Right hindlimb (tissue), 1 donor: ENCODE measurements at regions not wholly inside any gene's neighbourhood (a gene's known extent, or its start where the extent isn't known, plus 50 kb on each side); places are given as distances from the start of the nearest gene placed in this dataset.
A peak's percentile ranks its signal among the peaks of the same experiment; 100 is the strongest.

ENCODE experiments used
- DNase-seq: peaks from one replicate; pipeline ENCODE4 v3.0.0-alpha.2; 2018

GRCh38 chr10:128286762-128287500 lies 160.7 kb upstream of the MKI67 start:
- no peak for DNase-seq

- no peak for DNase-seq
Observed at GRCh38 chr10:128287921-128288320, 161.7 kb upstream of the MKI67 start.

DNA sequence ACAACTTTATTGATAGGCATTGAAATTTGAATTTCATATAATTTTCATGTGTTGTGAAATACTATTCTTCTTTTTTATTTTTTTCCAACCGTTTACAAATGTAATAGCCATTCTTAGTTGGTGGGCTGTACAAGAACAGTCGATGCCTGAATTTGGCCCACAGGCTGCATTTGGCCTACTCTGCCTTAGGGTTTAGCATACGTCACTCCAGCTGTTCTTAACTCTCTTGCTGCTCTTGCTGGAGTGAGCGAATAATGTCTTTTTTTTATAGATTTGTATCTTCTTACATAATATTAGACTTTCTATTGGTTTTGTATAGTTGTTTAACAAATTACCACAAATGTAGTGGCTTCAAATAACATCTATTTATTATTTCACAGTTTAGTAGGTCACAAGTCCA lies 163.4 kb upstream of the MKI67 start:
- no peak for DNase-seq

- no peak for DNase-seq
Observed at GRCh38 chr10:128295003-128295402, 168.8 kb upstream of the MKI67 start.

DNA sequence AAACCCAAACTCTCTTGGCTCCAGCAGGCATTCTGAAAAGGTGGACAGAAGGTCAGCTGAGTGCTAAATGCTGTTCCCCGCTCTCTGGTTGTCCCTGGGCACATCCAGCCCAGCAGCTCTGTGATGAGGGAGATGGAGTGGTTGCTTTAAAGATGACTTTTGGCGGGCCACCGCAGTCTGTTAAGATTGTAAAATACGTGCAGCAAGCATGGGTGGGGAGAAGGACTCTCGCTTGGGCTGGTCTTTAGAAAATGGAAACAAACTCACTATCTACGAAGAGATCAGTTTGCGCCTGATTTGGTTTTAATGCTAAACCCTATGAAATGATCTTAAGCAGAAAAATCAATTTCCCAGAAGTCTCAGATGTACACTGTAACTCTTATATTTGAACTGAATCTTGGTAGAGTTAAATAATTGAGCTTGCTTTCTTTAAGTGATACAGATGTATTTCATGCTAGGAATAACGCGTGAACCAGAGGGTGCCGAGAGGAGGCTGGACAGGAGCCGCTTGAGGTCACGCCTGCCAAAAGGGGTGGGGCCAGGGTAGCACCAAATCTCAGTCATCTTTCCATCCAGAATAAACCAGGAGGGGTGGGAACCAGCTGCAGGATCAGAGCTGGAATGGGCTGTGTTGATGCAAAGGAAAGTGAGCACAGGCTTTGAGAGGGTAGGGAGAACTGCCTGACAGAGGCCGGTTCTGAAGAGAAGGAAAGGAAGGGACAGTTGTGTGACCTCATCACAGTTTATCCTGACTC lies 170.2 kb upstream of the MKI67 start:
- DNase-seq = peak; percentile 88

GRCh38 chr10:128297709-128298378 lies 171.6 kb upstream of the MKI67 start:
- DNase-seq = peak; percentile 80

DNA sequence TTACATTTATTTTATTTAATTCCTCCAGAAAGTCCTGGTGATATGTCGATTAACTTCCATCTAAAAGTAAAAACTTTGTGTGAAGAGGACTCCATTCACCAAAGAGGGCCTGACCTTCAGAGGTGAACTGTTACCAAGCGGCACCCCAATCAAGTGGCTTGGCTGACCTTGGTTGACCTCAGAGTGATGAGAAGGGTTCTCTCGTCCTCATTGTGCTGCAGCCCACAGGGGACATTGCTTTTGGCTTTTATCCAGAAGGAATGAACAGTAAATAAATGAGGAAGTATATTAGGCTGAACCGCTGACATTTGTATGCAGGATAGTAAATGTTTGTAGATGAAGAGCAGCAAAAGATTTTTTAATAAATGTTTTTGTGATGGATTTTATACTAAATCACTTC lies 172.4 kb upstream of the MKI67 start:
- DNase-seq = no peak

DNA sequence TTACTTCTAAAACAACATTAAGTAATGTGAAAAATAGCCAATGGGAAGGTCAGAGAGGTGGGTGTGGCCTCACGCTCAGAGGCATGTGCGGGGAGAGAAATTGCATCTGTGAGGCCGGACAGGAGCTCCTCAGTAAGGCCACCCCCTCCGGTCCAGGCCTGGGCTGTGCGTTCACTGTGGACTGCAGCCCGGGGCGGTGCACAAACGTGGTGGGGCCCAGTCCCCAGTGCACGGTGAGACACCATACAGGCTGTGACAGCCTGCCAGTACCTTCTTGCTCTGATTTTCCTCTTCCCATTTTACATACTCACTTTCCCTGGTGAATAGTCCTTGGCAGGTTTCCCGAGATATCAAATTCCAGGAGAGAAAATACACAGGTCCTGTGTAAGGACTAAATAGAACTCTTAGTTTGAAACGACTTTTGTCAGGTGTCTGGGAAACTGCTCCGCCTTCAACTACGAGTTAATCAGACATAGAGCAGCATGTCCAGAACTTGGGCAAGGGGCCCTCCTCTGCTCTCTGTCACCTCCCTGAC lies 174.1 kb upstream of the MKI67 start:
- peak; percentile 71 for DNase-seq

DNA sequence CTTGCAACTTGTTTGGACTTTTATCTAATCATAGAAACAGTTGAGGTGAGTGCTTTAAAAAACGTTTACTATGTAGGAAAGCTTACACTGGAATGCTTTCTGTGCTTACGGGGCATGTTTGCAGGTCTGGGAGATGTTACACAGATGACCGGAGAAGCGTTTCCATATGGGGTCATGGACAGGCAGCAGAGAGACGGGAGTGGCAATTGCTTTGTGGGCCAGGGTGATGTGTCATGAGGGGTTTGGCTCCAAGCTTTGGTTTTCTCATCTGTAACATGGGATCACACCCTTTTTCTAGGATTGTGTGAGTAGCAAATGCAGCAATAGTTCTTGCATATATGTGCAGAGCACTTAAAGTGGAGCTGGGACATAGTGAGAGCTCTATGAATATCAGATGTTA lies 174.8 kb upstream of the MKI67 start:
- DNase-seq = no peak

GRCh38 chr10:128302808-128303207 lies 176.6 kb upstream of the MKI67 start:
- DNase-seq = no peak

- no peak for DNase-seq
Observed at GRCh38 chr10:128304271-128304670, 178.0 kb upstream of the MKI67 start.

DNA sequence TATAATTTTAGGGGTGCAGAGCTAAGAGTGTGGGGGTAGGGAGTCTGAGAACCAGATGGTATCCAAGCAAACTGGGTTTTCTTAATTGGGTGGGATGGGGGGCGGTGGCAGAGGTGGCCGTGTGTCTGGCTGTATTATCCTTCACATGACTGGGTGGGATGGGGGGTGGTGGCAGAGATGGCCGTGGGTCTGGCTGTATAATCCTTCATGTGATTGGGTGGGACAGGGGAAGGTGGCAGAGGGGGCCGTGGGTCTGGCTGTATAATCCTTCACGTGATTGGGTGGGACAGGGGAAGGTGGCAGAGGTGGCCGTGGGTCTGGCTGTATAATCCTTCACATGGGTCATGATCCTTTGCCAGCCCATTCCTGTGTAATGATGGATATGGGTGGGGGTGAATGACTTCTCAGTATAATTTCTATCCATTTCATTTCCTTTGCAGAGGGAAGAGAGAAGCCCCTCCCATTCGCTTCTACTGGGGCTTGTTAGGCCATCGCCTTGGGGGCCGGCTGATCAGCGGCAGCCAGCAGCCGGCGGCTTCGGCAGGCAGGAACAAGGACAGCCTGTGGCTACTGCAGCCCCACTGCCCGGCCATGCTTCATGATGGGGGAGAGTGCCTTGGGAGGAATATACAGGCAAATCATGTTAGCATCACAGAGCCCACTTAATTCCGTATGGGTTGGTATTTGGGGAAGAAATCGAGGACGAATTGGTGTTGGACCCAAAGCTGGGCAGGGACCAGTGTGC lies 179.6 kb upstream of the MKI67 start:
- DNase-seq = no peak

GRCh38 chr10:128306535-128306934 lies 180.3 kb upstream of the MKI67 start:
- DNase-seq = no peak

GRCh38 chr10:128306966-128307365 lies 180.7 kb upstream of the MKI67 start:
- no peak for DNase-seq

- DNase-seq = peak; percentile 2
Observed at GRCh38 chr10:128307820-128308219, 181.6 kb upstream of the MKI67 start.

DNA sequence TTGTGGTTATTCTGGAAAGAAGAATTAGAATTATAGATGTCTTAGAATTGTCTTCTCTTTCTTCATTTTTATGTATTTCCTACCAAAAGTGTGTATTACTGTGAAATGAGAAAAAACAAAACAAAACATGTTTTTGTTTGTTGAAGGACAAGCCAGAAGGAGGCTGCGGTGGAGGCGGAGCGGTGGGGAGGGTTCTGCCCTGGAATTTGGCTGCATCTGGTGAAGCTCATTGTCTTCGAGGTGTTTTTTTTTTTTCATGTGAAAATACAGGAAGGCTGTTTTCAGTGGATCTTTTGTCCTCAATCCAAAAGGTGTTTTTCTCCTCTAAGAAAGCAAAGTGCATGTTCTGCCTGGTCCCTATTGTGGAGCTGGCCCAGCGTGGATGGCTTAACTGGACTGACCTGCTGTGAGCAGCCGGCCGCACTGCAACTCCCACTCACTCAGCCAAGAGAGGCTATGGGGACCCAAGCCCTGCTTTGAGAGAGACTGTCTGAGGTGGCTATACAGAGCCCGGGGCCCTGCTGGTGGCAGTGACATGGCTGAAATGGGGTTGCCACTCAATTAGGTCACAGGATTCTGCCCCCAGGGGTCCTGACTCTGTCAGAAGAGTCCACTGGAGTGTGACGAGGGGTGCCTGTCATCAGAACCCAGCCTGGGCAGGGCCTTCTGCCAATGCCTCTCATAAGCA lies 184.9 kb upstream of the MKI67 start:
- peak; percentile 14 for DNase-seq

DNA sequence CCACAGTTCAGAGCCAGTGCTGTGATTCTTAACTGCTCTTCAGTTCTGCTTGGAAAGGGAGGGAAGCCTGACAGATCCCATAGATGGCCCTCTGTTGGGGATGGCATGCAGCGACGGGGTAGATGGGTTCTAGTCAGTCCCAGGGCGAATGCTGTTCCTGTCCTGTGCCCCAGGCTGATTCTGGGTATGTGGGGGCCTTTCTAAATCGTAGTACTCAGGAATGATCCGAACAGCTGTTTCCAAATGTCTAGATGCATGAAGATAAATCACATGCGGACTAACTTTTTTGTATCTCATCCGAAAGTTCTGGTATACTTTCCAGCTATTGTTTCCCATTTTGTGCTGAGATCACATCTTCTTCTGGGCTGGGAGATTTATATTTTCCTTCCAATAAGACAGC lies 186.0 kb upstream of the MKI67 start:
- DNase-seq = peak; percentile 6

DNA sequence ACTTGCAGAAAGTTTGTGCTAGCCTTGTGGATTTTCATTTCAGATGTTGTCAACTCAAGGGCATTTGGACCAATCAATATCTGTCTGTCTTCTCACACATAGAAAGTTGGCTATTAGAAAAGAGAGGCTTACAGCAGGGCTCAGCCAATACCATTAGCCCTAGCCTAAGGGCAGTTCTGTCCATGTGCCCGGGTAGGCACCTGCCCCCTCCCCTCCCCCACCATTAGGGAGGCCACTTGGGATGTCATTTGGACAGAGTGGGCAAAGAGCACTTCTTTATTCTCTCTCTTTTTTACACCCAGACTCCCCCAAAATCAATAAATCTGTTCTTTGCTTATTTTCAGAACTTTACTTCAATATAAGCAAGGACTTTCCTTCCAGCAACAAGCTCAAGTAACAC lies 188.5 kb upstream of the MKI67 start:
- DNase-seq = no peak

DNA sequence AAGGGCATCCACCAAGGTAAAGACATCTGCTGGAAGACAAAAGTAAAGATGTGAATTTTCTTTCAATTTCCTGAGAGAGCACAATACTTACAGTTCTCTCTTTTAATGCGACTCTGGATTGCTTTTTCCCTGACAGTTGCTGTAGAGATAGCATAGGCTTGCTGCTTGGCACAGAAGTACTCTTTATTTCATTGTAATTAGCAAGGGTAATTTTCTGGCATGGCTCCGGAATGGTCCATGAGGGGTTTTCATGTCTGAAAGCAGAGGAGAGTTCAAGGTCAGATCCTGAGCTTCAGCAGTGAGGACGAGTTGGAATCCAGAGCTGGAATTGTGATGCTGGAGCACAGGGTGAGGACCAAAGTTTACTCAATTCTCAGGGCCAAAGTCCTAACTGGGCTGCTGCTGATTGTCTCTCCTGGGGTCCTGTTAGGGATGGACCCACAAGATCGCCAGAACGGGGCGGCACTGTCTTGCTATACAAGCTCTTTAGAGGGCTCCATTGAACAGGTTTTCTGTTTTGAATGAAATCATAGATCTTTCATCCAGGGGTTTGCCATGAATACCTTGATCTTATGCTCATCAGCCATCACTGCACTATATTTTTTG lies 190.0 kb upstream of the MKI67 start:
- peak; percentile 0 for DNase-seq

DNA sequence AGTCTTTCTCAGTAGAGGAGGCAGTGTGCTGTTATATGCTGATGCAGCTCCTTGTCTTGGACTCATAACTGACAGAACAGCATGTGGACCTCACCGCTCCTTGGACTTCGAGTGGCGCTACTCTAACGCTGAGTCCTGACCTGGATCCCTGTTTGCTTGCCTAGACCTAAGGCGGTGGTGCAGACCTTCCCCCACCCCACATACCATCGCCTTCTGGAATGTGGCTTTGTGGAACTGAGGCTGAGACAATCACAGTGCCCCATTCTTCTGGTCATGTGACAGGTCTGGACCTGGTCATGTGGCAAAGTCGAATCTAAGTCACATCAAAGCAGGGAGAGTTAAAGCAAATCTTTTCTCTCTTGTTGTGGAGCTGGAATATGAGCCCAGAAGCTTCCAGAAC lies 190.7 kb upstream of the MKI67 start:
- no peak for DNase-seq

DNA sequence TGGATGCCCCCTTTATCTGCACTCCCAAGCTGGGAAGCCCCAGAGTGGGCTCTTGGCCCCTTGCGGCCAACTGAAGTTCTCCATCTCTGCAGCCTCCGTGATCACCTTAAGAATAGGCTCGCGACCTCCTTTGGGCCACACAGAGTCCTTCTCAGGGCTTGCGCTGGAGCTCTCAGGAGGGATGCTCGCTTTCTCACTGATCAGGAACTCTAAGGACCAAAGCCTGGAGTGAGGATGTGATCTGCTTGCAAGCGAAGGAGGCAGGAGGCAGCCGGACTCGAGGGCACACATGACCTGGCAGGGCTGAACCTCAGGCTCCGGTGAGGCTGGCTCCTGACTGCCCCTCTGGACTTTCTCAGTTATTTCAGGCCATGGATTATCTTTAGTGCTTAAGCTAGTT lies 192.1 kb upstream of the MKI67 start:
- DNase-seq = no peak

- no peak for DNase-seq
Observed at GRCh38 chr10:128318913-128319312, 192.7 kb upstream of the MKI67 start.
